ENCODE measurements at regions not wholly inside any gene's neighbourhood (a gene's known extent, or its start where the extent isn't known, plus 50 kb on each side); places are given as distances from the start of the nearest gene placed in this dataset.

- no peak for DNase-seq
Observed at GRCh38 chr5:2257326-2258244, 374.9 kb upstream of the IRX4 start.

- no peak for DNase-seq
Observed at GRCh38 chr5:2256691-2257280, 374.1 kb upstream of the IRX4 start.

- no peak for DNase-seq
Observed at GRCh38 chr5:2255915-2256690, 373.4 kb upstream of the IRX4 start.

GRCh38 chr5:2254880-2255750 is 372.4 kb upstream of the IRX4 start:
- no peak for DNase-seq

GRCh38 chr5:2254406-2254805 is 371.7 kb upstream of the IRX4 start:
- DNase-seq = no peak

- DNase-seq = no peak
Observed at GRCh38 chr5:2253040-2253975, 370.6 kb upstream of the IRX4 start.

- no peak for DNase-seq
Observed at GRCh38 chr5:2251751-2252150, 369.0 kb upstream of the IRX4 start.

- DNase-seq = no peak
Observed at GRCh38 chr5:2251298-2251697, 368.6 kb upstream of the IRX4 start.

GRCh38 chr5:2250365-2250950 is 367.7 kb upstream of the IRX4 start:
- no peak for DNase-seq

- no peak for DNase-seq
Observed at GRCh38 chr5:2249442-2249841, 366.7 kb upstream of the IRX4 start.

GRCh38 chr5:2249026-2249425 is 366.3 kb upstream of the IRX4 start:
- no peak for DNase-seq

- no peak for DNase-seq
Observed at GRCh38 chr5:2242539-2242938, 359.8 kb upstream of the IRX4 start.

GRCh38 chr5:2241842-2242241 is 359.1 kb upstream of the IRX4 start:
- no peak for DNase-seq

GRCh38 chr5:2240118-2240904 is 357.6 kb upstream of the IRX4 start:
- DNase-seq = no peak

GRCh38 chr5:2239201-2239910 is 356.6 kb upstream of the IRX4 start:
- DNase-seq = no peak

- no peak for DNase-seq
Observed at GRCh38 chr5:2238732-2239131, 356.0 kb upstream of the IRX4 start.

GRCh38 chr5:2227433-2227832 is 344.7 kb upstream of the IRX4 start:
- DNase-seq = no peak

GRCh38 chr5:2224689-2225088 is 342.0 kb upstream of the IRX4 start:
- DNase-seq = no peak

- DNase-seq = no peak
Observed at GRCh38 chr5:2223303-2223702, 340.6 kb upstream of the IRX4 start.
